Mammary epithelial cell (primary cell): ENCODE measurements at regions not wholly inside any gene's neighbourhood (a gene's known extent, or its start where the extent isn't known, plus 50 kb on each side); places are given as distances from the start of the nearest gene placed in this dataset.

Source experiments
- EZH2 ChIP-seq: IDR thresholded peaks from 2 replicates; pipeline ENCODE4 v1.6.1; 2012; ENCODE audit warnings: low read length, inconsistent platforms, borderline replicate concordance
- TF ChIP-seq, protein P1 (sequence below), 2 donors: IDR thresholded peaks in 1 of 2; conservative IDR thresholded peaks in 1 of 2; 2 replicates each; pipeline ENCODE4 v1.5.1; 2011 to 2012; ENCODE audit warnings: inconsistent platforms in 2 of 2, low read length in 2 of 2, mild to moderate bottlenecking in 2 of 2, control low read depth in 1 of 2, low read depth in 1 of 2; ENCODE audit not compliant: insufficient read depth in 1 of 2; ENCODE audit errors: extremely low read depth in 1 of 2

DNA sequence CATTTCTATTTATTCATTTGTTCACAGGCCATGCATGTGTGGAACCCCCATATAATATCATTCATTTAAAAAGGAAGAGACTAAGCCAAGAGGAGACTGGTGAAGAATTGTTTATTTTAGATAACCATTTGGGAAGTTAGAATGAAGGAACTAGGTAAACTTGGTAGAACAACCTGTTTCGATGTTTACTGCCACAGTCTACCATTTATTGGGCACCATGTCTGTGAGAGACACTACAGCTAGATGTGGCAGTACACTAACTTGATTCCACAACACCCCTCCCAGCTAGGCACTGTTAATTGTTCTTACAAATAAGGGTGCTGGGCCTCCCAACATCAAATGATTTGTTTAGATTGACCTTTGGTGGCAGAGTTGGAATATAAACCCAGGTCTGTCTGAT lies 592.4 kb downstream of the EPM2A start:
- TF ChIP-seq, protein P1, sequence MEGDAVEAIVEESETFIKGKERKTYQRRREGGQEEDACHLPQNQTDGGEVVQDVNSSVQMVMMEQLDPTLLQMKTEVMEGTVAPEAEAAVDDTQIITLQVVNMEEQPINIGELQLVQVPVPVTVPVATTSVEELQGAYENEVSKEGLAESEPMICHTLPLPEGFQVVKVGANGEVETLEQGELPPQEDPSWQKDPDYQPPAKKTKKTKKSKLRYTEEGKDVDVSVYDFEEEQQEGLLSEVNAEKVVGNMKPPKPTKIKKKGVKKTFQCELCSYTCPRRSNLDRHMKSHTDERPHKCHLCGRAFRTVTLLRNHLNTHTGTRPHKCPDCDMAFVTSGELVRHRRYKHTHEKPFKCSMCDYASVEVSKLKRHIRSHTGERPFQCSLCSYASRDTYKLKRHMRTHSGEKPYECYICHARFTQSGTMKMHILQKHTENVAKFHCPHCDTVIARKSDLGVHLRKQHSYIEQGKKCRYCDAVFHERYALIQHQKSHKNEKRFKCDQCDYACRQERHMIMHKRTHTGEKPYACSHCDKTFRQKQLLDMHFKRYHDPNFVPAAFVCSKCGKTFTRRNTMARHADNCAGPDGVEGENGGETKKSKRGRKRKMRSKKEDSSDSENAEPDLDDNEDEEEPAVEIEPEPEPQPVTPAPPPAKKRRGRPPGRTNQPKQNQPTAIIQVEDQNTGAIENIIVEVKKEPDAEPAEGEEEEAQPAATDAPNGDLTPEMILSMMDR (conservative IDR thresholded peaks at IDR 0.05 in 1 of 2, IDR thresholded peaks at IDR 0.05 in 1 of 2; ENCODE audit: extremely low read depth in 1 of 2, insufficient read depth in 1 of 2, low read depth in 1 of 2, low read length in 2 of 2) = no peak
- no peak for TF ChIP-seq EZH2
